ENCODE measurements at regions not wholly inside any gene's neighbourhood (a gene's known extent, or its start where the extent isn't known, plus 50 kb on each side); places are given as distances from the start of the nearest gene placed in this dataset.

DNA sequence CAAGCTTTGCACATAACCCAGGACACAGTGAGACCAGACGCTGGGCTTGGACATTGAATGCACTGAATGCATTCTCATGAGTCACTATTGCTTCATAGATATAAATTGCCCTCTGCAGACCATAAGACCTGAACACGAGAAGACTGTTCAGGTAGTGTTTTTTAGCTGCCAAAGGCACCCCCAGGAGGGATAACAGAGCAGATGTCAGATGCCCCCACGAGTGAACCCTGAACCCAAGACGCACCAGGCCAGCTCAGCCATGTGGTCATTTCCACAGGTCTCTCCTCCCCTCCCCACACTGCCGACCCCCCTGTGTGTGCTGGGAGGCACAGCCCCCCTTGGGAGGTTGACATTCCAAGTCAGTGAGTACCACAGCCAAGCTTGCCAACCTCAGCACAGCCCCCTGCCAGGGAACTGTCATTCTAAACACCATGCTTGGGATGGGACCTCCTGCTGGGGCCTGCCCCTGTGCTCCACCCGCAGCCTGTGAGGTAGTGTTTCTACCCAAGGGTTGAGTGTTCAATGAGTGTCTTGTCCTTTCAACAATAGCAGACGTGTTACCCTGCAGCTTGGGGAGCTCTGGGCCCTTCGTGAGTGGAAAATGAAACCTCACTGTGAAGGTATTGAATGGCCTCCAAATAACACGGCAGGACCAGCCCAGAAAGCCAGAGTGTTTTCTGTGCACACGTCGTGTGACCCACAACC is 68.2 kb downstream of the PSMG1 start:
- Histone ChIP-seq H3K4me1 (ENCODE audit: control insufficient read depth in 1 of 2, insufficient read depth in 1 of 2, low read depth in 1 of 2, low read length in 1 of 2) (no peaks in the 10 kb centered on the region), H3K36me3 (no peaks in the 10 kb centered on the region), H3K9me3 (no peaks in the 10 kb centered on the region), H3K27ac (no peak overlapping the region), H3K27me3 (no peaks in the 10 kb centered on the region), H3K4me3 (ENCODE audit: low read depth in 1 of 2, low read length in 1 of 2) (no peak overlapping the region)
- TF ChIP-seq, protein P1, sequence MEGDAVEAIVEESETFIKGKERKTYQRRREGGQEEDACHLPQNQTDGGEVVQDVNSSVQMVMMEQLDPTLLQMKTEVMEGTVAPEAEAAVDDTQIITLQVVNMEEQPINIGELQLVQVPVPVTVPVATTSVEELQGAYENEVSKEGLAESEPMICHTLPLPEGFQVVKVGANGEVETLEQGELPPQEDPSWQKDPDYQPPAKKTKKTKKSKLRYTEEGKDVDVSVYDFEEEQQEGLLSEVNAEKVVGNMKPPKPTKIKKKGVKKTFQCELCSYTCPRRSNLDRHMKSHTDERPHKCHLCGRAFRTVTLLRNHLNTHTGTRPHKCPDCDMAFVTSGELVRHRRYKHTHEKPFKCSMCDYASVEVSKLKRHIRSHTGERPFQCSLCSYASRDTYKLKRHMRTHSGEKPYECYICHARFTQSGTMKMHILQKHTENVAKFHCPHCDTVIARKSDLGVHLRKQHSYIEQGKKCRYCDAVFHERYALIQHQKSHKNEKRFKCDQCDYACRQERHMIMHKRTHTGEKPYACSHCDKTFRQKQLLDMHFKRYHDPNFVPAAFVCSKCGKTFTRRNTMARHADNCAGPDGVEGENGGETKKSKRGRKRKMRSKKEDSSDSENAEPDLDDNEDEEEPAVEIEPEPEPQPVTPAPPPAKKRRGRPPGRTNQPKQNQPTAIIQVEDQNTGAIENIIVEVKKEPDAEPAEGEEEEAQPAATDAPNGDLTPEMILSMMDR (IDR thresholded peaks at IDR 0.05), result no peak

DNA sequence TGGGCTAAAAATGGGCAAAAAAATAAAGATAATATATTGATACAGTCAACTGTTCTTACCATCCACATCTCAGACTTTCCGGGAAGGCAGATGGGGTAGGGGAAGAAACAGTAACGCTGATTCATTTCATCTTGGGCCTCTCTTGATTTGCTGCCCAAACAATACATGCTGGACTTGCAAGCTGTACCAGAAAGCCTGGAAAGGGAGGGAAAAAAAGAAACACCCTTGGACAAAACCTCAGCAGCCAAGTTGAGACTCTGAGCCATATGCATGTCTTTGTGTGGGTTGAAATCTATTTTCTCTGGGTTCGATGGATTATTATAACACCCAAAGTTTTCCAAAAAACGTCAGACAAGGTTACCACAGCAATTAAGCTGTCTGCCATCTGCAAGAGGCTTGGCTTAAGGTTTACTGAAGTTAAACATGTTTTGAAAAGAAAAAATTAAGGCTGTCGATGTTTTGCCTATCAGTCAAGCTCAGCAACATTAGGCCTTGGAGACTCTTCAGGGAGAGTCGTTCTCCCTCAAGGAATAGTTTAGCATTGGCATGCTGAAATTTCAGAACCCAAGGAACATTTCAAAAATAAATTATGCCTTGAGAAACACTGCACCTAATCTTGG is 71.2 kb downstream of the PSMG1 start:
- TF ChIP-seq, protein P1 (IDR thresholded peaks at IDR 0.05), result no peak
- Histone ChIP-seq H3K36me3 (no peaks in the 10 kb centered on the region), H3K27me3 (no peaks in the 10 kb centered on the region), H3K9me3 (no peaks in the 10 kb centered on the region), H3K4me3 (ENCODE audit: low read depth in 1 of 2, low read length in 1 of 2) (no peak overlapping the region), H3K27ac (no peak overlapping the region), H3K4me1 (ENCODE audit: control insufficient read depth in 1 of 2, insufficient read depth in 1 of 2, low read depth in 1 of 2, low read length in 1 of 2) (peaks cover 6% of the 10 kb centered on the region in 2 experiments)

DNA sequence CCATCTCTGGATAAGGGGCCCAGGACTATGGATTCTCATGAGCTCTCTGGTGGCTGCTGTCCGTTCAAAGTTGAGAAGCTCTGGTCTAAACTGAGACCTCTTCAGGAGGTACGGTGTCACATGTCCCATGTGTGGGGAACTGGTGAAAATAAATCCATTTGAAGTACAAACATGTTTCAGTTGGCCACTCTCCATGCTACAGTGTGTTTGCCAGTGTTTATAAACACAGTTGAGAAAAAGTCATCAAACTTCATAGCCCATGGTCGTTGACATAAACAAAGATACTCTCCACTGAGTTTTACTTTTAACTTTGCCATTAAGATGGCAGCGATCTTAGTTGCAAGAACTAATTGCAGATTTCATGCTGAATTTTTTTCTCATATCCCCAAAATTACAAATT is 72.8 kb downstream of the PSMG1 start:
- Histone ChIP-seq H3K27me3 (no peaks in the 10 kb centered on the region), H3K4me3 (ENCODE audit: low read depth in 1 of 2, low read length in 1 of 2) (no peak overlapping the region), H3K36me3 (no peaks in the 10 kb centered on the region), H3K9me3 (no peaks in the 10 kb centered on the region), H3K4me1 (ENCODE audit: control insufficient read depth in 1 of 2, insufficient read depth in 1 of 2, low read depth in 1 of 2, low read length in 1 of 2) (peaks cover 22% of the 10 kb centered on the region in 2 experiments), H3K27ac (no peak overlapping the region)
- TF ChIP-seq, protein P1 (IDR thresholded peaks at IDR 0.05), result no peak

DNA sequence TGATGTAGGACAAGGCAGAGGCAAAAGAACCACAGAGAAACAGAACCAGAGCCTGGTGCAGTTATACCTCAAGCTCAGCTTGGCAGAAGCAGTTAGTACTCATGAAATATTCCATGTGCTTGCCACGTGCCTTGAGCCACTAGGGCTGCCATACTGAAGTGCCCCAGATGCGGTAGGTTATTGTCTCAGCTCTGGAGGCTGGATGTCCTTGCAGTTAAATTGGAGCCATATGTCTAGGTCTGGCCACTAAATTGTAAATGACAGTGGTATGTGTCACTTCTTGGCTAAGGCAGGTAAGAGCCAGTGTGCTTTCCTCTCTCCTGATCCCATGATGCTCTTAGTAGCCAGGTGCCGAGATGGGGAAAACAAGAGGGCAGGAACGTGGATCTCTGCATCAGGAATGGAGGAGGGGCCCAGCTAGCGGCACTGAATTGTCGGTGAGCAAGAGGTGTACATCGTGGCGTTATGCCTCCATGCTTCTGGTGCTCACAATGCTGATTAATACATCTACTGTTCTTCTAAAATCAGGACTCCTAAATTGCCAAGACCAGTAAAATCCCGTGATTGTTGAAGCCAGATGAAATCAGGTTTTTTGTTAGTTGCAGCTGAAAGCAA is 73.5 kb downstream of the PSMG1 start:
- H3K4me1 ChIP-seq (ENCODE audit: control insufficient read depth in 1 of 2, insufficient read depth in 1 of 2, low read depth in 1 of 2, low read length in 1 of 2), result peaks cover 29 to 30% of the 10 kb centered on the region in 2 experiments
- H3K36me3 ChIP-seq, result no peaks in the 10 kb centered on the region
- H3K27me3 ChIP-seq, result no peaks in the 10 kb centered on the region
- H3K9me3 ChIP-seq, result no peaks in the 10 kb centered on the region
- H3K27ac ChIP-seq, result no peak overlapping the region
- H3K4me3 ChIP-seq (ENCODE audit: low read depth in 1 of 2, low read length in 1 of 2), result no peak overlapping the region
- TF ChIP-seq, protein P1 (IDR thresholded peaks at IDR 0.05), result no peak

DNA sequence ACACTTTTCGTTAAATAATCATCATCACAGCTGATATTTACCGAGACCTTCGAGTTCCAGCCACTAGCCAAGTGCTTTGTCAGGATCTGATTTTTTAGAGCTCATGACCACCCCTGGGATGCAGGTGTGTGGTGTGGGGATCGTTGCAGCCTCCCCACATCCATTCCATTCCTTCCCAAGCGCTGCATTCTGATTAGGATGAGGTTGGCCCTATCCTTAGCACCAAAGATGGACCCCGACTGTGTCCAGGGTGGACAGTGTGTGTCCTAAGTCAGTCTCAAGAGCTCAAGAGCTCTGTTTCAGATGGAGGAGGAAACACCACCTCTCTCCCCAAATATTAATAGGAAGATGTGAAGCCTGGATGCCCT is 74.1 kb downstream of the PSMG1 start:
- TF ChIP-seq, protein P1 (IDR thresholded peaks at IDR 0.05), result no peak

More for the DNA sequence above, 74.1 kb downstream of the PSMG1 start:
- H3K27me3 ChIP-seq, result no peaks in the 10 kb centered on the region
- peaks cover 34 to 35% of the 10 kb centered on the region in 2 experiments for H3K4me1 ChIP-seq (ENCODE audit: control insufficient read depth in 1 of 2, insufficient read depth in 1 of 2, low read depth in 1 of 2, low read length in 1 of 2)
- no peak overlapping the region for H3K27ac ChIP-seq
- H3K36me3 ChIP-seq, result no peaks in the 10 kb centered on the region
- H3K4me3 ChIP-seq (ENCODE audit: low read depth in 1 of 2, low read length in 1 of 2), result no peak overlapping the region
- H3K9me3 ChIP-seq, result no peaks in the 10 kb centered on the region
